HG02884 (cell line): ENCODE measurements at regions not wholly inside any gene's neighbourhood (a gene's known extent, or its start where the extent isn't known, plus 50 kb on each side); places are given as distances from the start of the nearest gene placed in this dataset.

ENCODE experiments used
- ATAC-seq: cut with Tn5 transposase; IDR thresholded peaks from one replicate; pipeline ENCODE4 v1.9.1; 2021; ENCODE audit warnings: mild to moderate bottlenecking, moderate library complexity; ENCODE audit not compliant: unreplicated experiment

GRCh38 chr1:4510276-4510691 lies 144.1 kb upstream of the AJAP1 start:
- ATAC-seq, result no peak

- no peak for ATAC-seq
These were observed 143.0 kb upstream of the AJAP1 start for GRCh38 chr1:4511374-4511773.

- no peak for ATAC-seq
These were observed 141.8 kb upstream of the AJAP1 start for GRCh38 chr1:4512636-4513035.

- no peak for ATAC-seq
These were observed 140.7 kb upstream of the AJAP1 start for GRCh38 chr1:4513685-4514084.

GRCh38 chr1:4515727-4516289 lies 138.6 kb upstream of the AJAP1 start:
- ATAC-seq, result no peak

- no peak for ATAC-seq
These were observed 137.8 kb upstream of the AJAP1 start for GRCh38 chr1:4516596-4516995.

GRCh38 chr1:4517186-4517954 lies 137.0 kb upstream of the AJAP1 start:
- ATAC-seq, result no peak

- no peak for ATAC-seq
These were observed 135.8 kb upstream of the AJAP1 start for GRCh38 chr1:4518621-4519020.

- ATAC-seq, result no peak
These were observed 134.5 kb upstream of the AJAP1 start for GRCh38 chr1:4519954-4520353.

- no peak for ATAC-seq
These were observed 130.9 kb upstream of the AJAP1 start for GRCh38 chr1:4523551-4523950.

- no peak for ATAC-seq
These were observed 127.7 kb upstream of the AJAP1 start for GRCh38 chr1:4526747-4527146.

GRCh38 chr1:4527819-4528218 lies 126.6 kb upstream of the AJAP1 start:
- no peak for ATAC-seq

GRCh38 chr1:4528590-4528989 lies 125.8 kb upstream of the AJAP1 start:
- ATAC-seq, result no peak

GRCh38 chr1:4529446-4530165 lies 124.8 kb upstream of the AJAP1 start:
- ATAC-seq, result no peak

GRCh38 chr1:4530166-4530785 lies 124.1 kb upstream of the AJAP1 start:
- no peak for ATAC-seq

- no peak for ATAC-seq
These were observed 122.6 kb upstream of the AJAP1 start for GRCh38 chr1:4531842-4532241.

- ATAC-seq, result no peak
These were observed 121.8 kb upstream of the AJAP1 start for GRCh38 chr1:4532656-4533055.

- no peak for ATAC-seq
These were observed 107.5 kb upstream of the AJAP1 start for GRCh38 chr1:4546911-4547310.

GRCh38 chr1:4549930-4550329 lies 104.5 kb upstream of the AJAP1 start:
- no peak for ATAC-seq

- ATAC-seq, result no peak
These were observed 103.5 kb upstream of the AJAP1 start for GRCh38 chr1:4550941-4551340.

GRCh38 chr1:4551706-4552105 lies 102.7 kb upstream of the AJAP1 start:
- no peak for ATAC-seq

- no peak for ATAC-seq
These were observed 100.6 kb upstream of the AJAP1 start for GRCh38 chr1:4553761-4554160.
